HG02852 (cell line): ENCODE measurements at regions not wholly inside any gene's neighbourhood (a gene's known extent, or its start where the extent isn't known, plus 50 kb on each side); places are given as distances from the start of the nearest gene placed in this dataset.

Experiments
- ATAC-seq: cut with Tn5 transposase; IDR thresholded peaks from one replicate; pipeline ENCODE4 v1.9.1; 2021; ENCODE audit warnings: mild to moderate bottlenecking, moderate library complexity; ENCODE audit not compliant: unreplicated experiment

GRCh38 chr2:66888791-66889631, 454.1 kb downstream of the MEIS1 start:
- ATAC-seq: no peak

GRCh38 chr2:66889632-66889882, 454.6 kb downstream of the MEIS1 start:
- ATAC-seq: no peak

GRCh38 chr2:66890166-66890742, 455.3 kb downstream of the MEIS1 start:
- no peak for ATAC-seq

- no peak for ATAC-seq
Measured at GRCh38 chr2:66895206-66895605, 460.3 kb downstream of the MEIS1 start.

- ATAC-seq: no peak
Measured at GRCh38 chr2:66896131-66896530, 461.2 kb downstream of the MEIS1 start.

- ATAC-seq: no peak
Measured at GRCh38 chr2:66897181-66897580, 462.3 kb downstream of the MEIS1 start.

GRCh38 chr2:66897691-66898150, 462.8 kb downstream of the MEIS1 start:
- ATAC-seq: no peak

- no peak for ATAC-seq
Measured at GRCh38 chr2:66899109-66899508, 464.2 kb downstream of the MEIS1 start.

- no peak for ATAC-seq
Measured at GRCh38 chr2:66899648-66900047, 464.7 kb downstream of the MEIS1 start.

- ATAC-seq: no peak
Measured at GRCh38 chr2:66901344-66901743, 466.4 kb downstream of the MEIS1 start.

GRCh38 chr2:66903183-66903582, 468.3 kb downstream of the MEIS1 start:
- ATAC-seq: no peak

GRCh38 chr2:66903745-66904465, 469.0 kb downstream of the MEIS1 start:
- no peak for ATAC-seq

- no peak for ATAC-seq
Measured at GRCh38 chr2:66915237-66915636, 480.3 kb downstream of the MEIS1 start.

GRCh38 chr2:66919286-66919685, 477.8 kb upstream of the ETAA1 start:
- ATAC-seq: no peak

GRCh38 chr2:66920415-66920814, 476.7 kb upstream of the ETAA1 start:
- ATAC-seq: no peak

- ATAC-seq: no peak
Measured at GRCh38 chr2:66925128-66925527, 472.0 kb upstream of the ETAA1 start.

- no peak for ATAC-seq
Measured at GRCh38 chr2:66926594-66927112, 470.5 kb upstream of the ETAA1 start.

- no peak for ATAC-seq
Measured at GRCh38 chr2:66929632-66930338, 467.3 kb upstream of the ETAA1 start.

- no peak for ATAC-seq
Measured at GRCh38 chr2:66930339-66931220, 466.6 kb upstream of the ETAA1 start.

- no peak for ATAC-seq
Measured at GRCh38 chr2:66938471-66938967, 458.6 kb upstream of the ETAA1 start.
